SHP77 treated with DMSO at 0.1 percent for 48 hours (cell line): ENCODE measurements at regions not wholly inside any gene's neighbourhood (a gene's known extent, or its start where the extent isn't known, plus 50 kb on each side); places are given as distances from the start of the nearest gene placed in this dataset.

Experiments used
- DNase-seq: peaks from one replicate; lab custom pipeline; 2025; lab: John Stamatoyannopoulos, UW

DNA sequence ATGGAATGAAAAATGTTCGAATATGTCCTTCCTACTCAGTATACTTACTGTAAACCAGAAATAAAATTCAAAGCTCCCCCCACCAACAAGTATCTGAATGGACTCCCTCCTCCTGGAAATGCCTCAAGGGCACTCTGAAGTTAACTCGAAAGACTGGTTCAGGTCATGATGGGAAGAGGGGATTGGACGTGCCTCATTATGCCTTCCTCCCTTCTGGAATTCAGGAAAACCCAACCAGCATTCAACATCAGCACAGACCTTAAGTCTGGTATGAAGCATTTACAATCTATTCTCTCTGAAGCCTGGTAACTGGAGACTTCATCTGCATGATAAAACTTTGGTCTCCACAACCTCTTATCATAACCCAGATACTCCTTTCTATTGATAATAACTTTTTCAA, 428.3 kb upstream of the RAG2 start:
- no peak for DNase-seq

DNA sequence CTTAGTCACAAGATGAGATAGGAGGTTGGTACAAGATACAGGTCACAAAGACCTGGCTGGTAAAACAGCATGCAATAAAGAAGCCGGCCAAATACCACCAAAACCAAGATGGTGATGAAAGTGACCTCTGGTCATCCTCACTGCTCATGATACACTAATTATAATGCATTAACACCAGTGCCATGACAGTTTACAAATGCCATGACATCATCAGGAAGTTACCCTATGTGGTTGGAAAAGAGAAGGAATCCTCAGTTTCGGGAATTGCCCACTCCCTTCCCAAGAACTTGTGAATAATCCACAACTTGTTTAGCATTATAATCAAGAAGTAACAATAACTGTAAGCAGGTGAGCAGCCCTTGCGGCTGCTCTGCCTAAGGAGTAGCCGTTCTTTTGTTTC, 408.5 kb upstream of the RAG2 start:
- DNase-seq: no peak

DNA sequence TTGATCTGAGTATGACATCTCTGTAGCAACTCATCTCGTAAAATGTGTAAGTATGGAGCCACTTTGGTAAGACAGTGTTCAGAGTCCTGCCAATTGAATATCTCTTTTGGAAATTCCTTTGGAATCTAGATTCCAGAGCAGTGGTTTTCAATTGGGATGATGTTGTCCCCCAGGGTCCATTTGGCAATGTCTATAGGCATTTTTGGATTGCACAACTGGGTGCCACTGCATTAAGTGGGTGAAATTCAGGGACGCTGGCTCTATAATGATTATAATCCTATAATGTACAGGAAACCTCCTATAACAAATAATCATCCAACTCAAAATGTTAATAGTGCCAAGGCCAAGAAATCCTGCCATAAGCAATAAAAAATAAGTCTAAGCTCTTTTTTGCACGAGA, 404.8 kb upstream of the RAG2 start:
- no peak for DNase-seq

DNA sequence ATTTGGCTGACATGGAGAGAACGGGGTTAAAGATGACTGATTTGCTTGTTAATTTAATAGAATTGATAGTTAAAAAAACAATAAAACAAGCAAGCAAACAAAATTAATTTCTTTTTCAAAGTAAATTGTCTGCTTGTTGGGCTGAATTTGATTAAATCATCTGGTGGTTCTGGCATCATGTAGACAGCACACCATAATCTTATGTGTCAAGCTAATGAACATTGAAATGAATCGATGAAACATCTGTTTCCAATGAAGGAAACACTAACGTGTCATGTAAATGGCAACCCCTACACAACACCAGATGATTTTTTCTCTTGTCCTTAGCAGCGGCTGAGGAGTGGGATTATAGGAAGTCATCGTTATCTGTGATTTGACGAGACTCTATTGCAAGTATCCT, 399.6 kb upstream of the RAG2 start:
- DNase-seq: no peak

DNA sequence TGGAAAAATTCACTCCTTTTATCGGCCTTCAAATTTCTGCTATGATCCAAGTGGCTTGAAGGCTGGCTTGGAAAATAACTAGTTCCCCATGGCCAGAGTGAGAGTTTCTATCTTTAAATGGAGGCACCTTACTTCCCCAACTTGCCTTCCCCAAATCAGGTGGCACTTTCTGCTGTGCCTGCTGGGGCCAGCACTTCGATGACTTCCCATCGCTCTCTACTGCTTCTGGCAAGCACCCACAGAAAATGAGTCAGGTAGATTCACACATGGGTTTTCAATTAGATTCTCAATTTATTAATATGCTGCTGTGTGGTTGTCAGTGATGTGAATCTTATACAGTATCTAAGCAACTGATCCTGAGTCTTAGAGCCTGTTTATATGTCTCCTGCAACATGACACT, 398.8 kb upstream of the RAG2 start:
- no peak for DNase-seq

DNA sequence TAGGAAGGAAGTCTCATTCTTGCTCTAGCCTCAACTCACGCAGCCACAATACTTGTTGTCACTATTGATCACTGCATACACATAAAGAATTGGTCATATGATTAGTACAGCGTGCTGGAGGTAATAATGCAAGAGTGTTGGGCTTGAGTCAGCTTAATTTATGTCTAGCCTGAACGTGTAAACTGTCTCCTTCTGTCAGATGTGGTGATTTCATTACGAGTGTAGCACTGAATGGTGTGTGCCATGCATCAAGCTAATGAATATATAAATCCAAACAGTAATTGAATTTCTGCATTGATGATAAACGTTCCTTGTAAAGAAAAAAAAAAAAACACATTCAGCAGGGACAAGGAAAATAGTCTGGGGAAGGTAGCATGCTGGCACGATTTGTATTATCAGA, 396.2 kb upstream of the RAG2 start:
- DNase-seq: no peak

DNA sequence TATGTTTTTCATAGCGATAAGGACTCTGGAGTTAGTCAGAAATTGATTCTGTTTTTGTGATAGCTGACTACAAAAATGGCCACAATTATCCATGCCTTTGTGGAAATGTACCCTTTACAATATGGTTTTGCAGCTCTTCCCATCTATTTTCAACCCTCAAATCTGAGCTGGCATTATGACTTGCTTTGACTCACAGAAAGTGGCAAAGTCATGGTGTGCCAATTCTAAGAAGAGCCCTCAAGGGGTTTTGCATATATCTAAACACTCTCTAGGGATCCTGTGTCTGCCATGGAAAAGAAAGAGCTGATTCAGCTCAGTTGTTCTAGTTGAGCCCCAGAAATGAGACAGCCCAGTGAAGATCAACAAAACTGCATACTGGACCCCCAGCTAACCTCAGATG, 390.5 kb upstream of the RAG2 start:
- no peak for DNase-seq

DNA sequence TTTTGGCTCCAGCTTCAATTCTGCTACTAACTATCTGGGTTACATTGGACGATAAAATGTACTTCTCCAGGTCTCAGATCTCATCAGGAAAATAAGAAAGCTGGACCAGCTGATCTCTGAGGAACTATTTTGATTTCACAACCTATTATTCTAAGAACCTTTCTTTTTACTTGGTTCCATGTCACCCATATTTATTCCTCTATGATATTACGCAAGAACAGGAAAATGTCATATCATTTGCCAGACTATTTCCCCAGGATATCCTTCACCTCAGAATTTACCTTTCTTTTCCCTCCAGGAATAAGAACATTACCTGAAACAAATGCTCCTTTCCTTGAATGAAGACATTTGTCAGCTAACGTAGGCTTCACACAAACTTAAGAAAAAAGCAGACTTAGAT, 387.5 kb upstream of the RAG2 start:
- DNase-seq: no peak

DNA sequence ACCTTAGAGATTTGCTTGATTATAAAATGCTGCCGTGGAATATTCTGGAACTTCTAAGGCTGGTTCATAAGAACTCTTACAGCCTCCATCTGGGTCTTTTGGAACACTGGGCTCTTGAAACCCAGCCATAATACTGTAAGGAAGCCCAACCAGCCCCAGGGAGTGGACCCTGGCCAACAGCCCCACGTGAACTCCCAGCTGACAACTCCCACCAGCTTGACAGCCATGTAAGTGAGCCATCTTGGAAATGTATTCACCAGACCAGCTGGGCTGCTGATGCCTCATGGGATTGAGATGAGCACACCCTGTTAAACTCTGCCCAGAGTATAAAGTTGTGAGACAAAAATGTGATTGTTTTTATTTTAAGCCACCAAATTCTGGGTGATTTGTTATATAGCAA, 378.7 kb upstream of the RAG2 start:
- no peak for DNase-seq

DNA sequence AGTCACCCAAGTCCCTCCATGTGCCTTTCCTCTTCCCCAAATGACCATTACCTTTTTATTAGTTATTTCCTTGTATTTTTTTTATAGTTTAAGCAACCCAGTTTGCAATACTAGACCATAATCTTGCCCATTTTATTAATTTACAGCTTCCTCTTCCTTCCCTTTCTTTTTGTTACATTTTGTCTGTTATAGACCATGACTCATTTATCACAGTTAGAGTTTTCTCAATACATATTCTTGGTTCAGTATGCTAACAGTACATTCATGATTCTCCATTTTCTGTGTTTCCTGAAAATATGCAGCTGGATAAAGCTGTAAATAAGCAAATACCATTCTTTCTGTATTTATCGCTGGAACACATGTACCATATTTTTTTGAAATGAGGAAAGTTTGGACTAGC, 376.7 kb upstream of the RAG2 start:
- DNase-seq: no peak

DNA sequence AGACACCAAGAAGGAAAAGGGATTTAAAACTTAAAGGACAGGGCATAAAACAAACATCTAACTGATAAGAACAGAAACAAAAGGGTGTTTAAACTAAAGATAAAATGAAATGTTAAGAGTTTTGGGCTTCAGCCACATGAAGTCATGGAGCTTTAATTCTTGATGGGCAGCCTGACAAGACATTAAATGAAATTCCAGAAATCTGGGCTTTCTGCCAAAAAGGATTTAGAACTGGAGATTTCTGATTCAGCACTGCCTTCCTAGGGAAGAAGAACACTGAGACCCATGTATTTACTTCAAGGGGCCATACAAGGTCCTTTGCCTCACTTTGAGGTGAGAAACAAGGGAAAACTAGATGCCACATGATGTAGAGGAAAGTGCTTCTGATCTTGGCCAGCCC, 355.9 kb upstream of the RAG2 start:
- DNase-seq: no peak

DNA sequence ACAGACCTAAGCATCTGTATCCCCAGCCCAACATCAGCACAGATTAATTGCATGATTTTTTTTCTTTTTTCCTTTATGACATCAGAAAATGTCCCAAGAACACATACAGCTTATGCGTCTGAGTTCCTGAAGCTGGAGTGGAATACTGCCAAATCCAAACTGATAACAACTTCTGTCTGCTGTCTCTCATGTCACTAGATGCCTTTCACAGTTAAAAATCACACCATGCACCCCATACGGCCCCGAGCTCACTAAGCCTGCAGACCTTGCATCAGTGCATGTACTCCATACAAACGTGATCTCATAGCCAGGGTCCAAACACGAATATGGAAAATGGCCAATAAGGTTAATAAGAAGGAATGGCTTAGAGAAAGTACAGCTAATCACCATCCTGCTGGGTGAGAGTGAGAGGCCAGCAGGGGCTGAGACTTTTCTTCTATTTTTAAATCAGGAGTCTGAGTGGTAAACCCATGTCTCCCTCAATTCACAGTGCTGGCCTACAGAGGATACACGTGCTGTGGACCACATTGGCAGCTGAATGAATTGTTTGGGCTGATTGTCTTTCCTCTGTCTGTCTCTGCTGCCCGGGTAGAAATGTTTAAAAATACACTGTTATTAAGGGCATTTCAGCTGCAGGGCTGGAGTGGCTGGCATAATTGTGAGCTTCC, 350.6 kb upstream of the RAG2 start:
- DNase-seq: no peak

DNA sequence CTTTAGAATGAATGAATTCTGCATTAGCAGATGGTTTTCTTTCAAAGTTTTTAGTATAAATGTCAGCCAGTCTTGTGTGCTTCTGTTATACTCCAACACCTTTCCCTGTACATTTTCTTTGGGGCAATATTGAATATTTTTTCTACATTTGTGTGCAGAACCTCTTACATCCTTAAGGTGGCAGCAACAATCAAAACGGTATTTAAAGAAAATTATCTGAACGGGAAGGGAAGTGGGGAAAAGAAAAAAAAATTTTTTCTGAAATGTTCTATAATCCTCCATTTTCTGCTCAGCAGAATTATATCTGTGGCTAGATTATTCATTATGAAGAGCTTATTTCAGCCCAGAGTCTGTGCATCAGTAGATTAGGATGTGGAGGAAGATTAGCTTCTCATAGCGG, 347.3 kb upstream of the RAG2 start:
- DNase-seq: no peak

DNA sequence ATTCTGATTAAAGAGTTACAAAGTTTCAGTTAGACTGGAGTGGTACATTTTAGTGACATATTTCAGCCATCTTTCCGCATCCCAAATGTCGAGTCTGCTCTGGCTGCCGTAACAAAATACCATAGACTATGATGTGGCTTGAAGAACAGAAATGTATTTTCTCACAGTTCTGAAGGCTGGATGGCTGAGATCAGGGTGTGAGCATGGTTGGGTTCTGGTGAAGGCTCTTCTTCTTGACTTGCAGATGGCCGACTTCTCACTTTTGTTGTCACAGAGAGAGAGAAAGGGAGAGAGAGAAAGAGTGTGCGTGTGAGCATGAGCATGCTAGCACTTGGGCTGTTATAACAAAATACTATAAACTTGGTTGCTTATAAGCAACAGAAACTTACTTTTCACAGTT, 335.4 kb upstream of the RAG2 start:
- no peak for DNase-seq

DNA sequence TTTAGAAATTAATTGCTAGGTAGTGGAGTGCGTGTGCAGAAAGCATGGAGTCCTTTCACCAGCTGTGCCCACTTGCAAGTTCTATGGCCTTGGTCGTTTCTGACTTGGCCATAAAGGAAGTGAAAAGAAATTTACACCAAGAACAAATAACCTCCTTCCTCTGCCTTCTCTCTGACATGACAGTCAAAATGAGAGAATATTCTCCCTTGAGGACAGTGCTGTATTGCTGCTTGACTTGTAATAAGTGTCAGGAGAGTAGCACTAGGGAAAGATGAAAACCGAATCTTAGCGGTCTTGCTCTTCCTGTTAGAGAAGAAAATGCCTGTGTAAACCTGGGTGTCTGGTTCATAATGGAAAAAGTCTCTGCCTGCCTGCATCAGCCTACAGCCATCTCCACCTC, 333.1 kb upstream of the RAG2 start:
- DNase-seq: no peak

DNA sequence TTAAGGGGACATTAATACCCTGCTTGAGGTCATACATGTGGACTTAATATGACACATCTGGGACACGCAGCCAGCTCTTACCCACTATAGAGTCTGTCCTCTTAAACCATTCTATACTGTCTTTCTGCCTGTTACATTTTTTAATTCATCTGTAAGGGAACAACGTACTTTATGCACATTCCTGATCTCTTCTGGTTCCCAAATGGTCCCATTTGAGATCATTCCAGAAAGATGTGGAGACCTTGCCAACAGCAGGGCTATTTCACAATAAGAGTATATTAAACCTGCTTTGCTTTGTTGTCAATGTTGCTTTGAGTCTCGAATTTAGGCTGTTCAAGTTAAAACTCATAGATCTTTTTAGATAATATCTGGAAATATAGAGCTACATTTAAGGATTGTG, 332.2 kb upstream of the RAG2 start:
- DNase-seq: no peak

DNA sequence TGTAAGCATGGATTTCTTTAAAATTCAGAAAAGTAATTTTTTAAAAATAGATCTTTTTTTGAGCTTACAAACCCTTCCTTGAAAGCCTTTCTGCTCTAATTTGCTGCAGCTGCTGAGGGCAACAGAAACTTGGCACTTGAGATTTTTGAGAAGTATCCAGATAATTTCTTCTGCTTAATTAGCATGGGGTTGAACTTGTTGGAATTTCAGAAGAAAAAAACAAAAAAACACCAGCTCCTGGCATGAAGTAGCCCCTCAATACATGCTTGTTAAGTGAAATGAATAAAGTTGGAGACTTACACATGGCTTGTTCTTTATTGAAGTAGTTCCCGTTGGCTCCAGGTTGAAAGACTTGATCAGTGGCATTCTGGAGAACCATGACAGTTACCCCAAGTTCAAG, 331.4 kb upstream of the RAG2 start:
- DNase-seq: no peak

DNA sequence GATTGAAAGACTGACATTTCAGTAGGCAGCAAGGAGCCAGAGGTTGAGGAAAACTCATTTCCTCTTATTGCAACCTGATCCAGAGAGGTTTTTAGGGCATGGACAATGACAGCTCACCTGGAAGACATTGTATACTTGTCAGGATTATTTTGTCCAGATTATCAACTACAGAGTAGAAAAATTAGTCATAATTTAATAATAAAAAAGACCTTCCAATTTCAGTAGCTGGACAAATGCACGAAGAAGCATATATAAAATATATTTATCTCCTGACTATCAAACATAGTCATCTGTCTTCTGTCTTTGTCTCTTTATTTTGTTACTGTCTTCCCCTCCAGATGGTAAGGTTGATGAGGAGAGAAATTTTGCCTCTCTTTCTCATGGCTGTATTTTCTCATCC, 330.6 kb upstream of the RAG2 start:
- no peak for DNase-seq

DNA sequence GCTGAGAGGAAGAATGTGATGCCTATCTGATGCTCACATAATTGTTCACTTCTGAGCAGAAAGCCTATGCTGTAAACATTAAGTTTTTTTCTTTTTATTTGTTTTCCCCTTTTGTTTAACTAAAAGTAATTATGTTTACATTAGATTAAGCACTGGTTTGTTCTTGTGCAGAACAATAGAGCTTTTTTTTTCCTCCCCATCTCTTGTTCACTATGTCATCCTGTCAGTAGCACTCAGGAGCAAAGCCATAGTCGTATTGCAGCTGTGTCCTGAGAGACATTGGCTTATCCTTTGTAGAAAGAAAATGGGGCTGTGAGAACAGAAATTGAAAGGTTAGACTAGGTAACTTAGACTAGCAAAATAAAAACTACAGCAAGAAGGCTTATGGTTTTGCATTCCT, 301.8 kb upstream of the RAG2 start:
- no peak for DNase-seq

DNA sequence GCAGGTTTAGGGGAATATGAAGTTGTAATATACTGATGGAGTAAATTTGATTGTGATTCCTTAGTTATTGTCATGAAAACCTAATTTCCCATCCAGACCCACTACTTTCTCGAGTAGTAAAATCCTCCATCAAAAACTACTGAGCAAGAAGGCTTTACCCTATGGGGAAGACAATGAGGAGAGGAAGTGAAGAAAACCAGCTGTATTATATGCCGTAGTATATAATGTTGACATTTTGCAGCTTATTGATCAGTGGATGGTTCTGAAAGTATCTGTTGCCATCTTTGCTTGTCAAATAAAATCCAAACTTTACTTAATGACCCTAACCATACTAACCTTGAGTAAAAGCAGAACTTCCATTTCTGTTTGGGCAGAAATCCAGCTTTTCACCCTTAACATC, 292.8 kb upstream of the RAG2 start:
- no peak for DNase-seq

DNA sequence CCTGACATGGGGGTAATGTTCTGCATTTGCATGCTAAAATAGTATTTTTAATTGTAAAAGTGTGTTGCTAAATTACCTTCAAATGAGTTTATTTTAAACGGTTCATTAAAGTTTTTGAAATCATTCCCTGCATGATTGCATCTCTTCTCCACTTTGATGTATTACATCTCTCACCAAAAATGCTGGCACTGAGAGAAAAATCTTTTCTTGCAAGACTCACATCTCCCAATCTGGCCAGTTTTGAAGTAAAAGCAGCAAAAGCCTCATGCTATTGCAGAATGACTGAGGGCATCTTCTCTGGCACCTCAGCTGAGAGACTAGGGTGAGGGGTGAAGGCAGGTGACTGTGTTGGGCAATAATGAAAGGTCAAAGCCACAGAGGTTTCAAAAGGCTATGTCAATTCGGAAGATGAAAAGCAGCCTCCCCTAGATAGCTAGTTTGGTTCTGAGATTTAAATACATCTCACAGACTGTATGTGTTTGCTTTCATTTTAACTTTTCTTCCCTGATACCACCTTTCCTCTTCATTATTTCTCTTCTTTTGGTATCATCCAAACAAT, 292.2 kb upstream of the RAG2 start:
- DNase-seq: no peak

DNA sequence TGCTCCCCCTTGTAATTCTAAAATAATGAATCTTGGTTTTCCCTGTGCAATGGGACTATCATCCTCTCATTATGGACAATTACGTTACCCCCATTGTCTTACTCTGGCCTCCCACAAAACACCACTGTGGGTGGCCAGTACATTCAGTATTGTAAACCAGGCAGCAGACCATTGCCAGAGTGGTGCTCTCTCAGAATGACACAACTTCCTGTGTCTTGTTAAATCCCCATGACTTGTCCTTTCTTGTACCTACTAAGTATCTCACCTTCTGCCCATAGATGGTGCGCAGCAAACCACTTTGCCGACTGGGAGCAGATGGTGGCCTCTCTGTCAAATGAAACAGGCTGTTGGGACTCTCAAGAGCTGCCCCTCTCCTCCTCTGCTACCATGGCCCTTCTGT, 287.1 kb upstream of the RAG2 start:
- DNase-seq: no peak

DNA sequence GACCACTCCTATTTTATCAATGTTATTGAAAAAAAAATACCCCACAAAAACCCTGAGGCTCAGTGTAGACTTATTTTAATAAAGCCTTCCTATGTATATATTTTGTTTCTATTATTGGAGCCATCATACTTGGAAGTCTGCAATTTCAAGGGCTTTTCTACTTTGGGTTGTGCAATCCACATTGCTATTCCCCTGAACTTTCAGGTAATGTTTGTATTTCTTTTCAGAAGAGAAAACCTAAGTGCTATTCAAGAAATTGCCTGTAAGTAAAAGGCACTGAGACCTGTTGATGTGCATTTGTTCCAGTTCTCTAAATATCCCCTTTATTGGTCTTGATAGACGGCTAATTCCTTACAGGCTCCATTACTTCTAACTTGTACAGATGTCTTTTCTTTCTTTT, 280.7 kb upstream of the RAG2 start:
- no peak for DNase-seq

DNA sequence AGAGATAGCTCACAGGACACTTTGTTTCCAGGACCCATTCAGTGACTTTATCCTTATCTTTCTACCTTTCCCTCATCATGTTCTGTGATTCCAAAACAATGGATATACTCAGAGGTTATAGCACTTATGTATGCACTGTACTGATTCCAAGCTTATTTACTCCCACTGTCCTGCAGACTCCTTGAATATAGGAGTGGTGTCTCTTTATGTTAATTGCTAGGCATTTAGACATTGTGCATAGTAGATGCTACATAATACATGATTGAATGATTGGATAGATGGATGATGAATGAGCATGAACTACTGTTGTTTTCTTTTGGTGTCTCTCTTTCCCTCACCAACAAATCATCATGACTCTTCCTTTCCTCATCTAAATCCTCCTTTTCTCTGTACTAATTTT, 279.1 kb upstream of the RAG2 start:
- no peak for DNase-seq

DNA sequence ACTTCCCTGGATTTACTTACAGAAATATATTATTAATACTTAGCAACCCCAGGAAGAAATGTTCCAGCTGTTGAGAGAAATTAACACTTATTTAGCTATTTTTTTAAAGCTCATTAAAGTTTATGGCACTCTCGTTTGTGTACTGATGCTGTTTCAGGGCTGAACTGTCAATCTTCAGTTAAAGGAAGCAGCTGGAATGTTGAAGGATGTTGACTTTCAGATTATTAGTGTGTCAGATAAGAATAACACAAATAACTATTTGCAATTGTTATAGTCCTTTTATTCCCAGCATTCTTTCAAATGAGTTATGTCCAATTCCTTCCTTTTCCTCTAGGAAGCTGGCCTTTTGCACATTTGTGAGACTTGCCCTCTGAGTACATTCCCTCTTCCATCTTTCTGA, 278.2 kb upstream of the RAG2 start:
- DNase-seq: no peak
